HT-29 (cell line): ENCODE measurements at regions not wholly inside any gene's neighbourhood (a gene's known extent, or its start where the extent isn't known, plus 50 kb on each side); places are given as distances from the start of the nearest gene placed in this dataset.
A peak's percentile ranks its signal among the peaks of the same experiment; 100 is the strongest.

Experiments used
- DNase-seq: peaks from one replicate; pipeline ENCODE4 v3.0.0-alpha.2; 2015; ENCODE audit warnings: low spot score

- no peak for DNase-seq
These were observed 214.2 kb downstream of the RPS24 start for GRCh38 chr10:78247821-78248220.

GRCh38 chr10:78248651-78249464 lies 215.2 kb downstream of the RPS24 start:
- no peak for DNase-seq

GRCh38 chr10:78249690-78250089 lies 216.0 kb downstream of the RPS24 start:
- DNase-seq = no peak

- no peak for DNase-seq
These were observed 216.8 kb downstream of the RPS24 start for GRCh38 chr10:78250313-78251015.

- no peak for DNase-seq
These were observed 217.3 kb downstream of the RPS24 start for GRCh38 chr10:78251016-78251385.

GRCh38 chr10:78252286-78252685 lies 218.6 kb downstream of the RPS24 start:
- DNase-seq = no peak

- DNase-seq = no peak
These were observed 219.6 kb downstream of the RPS24 start for GRCh38 chr10:78253063-78253853.

GRCh38 chr10:78254013-78254412 lies 220.3 kb downstream of the RPS24 start:
- no peak for DNase-seq

GRCh38 chr10:78255214-78255613 lies 221.6 kb downstream of the RPS24 start:
- no peak for DNase-seq

GRCh38 chr10:78255796-78256638 lies 222.4 kb downstream of the RPS24 start:
- DNase-seq = peak; percentile 43

- DNase-seq = no peak
These were observed 224.8 kb downstream of the RPS24 start for GRCh38 chr10:78258323-78259030.

GRCh38 chr10:78259391-78259790 lies 225.7 kb downstream of the RPS24 start:
- DNase-seq = no peak

- DNase-seq = no peak
These were observed 226.5 kb downstream of the RPS24 start for GRCh38 chr10:78260141-78260540.

GRCh38 chr10:78260680-78261079 lies 227.0 kb downstream of the RPS24 start:
- DNase-seq = no peak

GRCh38 chr10:78261291-78261690 lies 227.6 kb downstream of the RPS24 start:
- no peak for DNase-seq

- DNase-seq = no peak
These were observed 229.2 kb downstream of the RPS24 start for GRCh38 chr10:78262860-78263259.

GRCh38 chr10:78263521-78263988 lies 229.9 kb downstream of the RPS24 start:
- DNase-seq = no peak

- DNase-seq = no peak
These were observed 230.7 kb downstream of the RPS24 start for GRCh38 chr10:78264361-78264760.

GRCh38 chr10:78266741-78267469 lies 233.2 kb downstream of the RPS24 start:
- no peak for DNase-seq

GRCh38 chr10:78267598-78267997 lies 233.9 kb downstream of the RPS24 start:
- DNase-seq = no peak
